Psoas muscle (tissue), 7 donors: ENCODE measurements at regions not wholly inside any gene's neighbourhood (a gene's known extent, or its start where the extent isn't known, plus 50 kb on each side); places are given as distances from the start of the nearest gene placed in this dataset.

Experiments used
- ATAC-seq, 4 donors: fragments of 200-7000 bp; cut with Tn5 transposase; one replicate each; pipeline ENCODE4 v1.9.1; 2020; ENCODE audit warnings: moderate library complexity in 3 of 4, mild to moderate bottlenecking in 2 of 4
- DNase-seq, 2 donors: peaks; one replicate each; pipeline ENCODE4 v3.0.0-alpha.2; 2020
- H3K27ac ChIP-seq: fragments of 200-600 bp; one replicate; pipeline ENCODE4 v1.8.0; 2022
- H3K27me3 ChIP-seq, 3 donors: fragments of 200-600 bp in 1 of 3; one replicate each; pipeline versions ENCODE4 v1.6.1 to v1.8.0; 2013 to 2022; ENCODE audit warnings: low read length in 2 of 3, mild to moderate bottlenecking in 2 of 3, moderate library complexity in 1 of 3; ENCODE audit not compliant: insufficient read depth in 3 of 3
- H3K36me3 ChIP-seq, 2 donors: fragments of 200-600 bp in 1 of 2; one replicate each; pipeline versions ENCODE4 v1.6.1 to v1.8.0; 2013 to 2022; ENCODE audit warnings: low read depth in 1 of 2, mild to moderate bottlenecking in 1 of 2, moderate library complexity in 1 of 2; ENCODE audit not compliant: insufficient read depth in 1 of 2
- H3K4me1 ChIP-seq: fragments of 200-600 bp; one replicate; pipeline ENCODE4 v1.8.0; 2022
- H3K4me3 ChIP-seq: fragments of 200-600 bp; one replicate; pipeline ENCODE4 v1.8.0; 2022; ENCODE audit warnings: mild to moderate bottlenecking
- H3K9me3 ChIP-seq: fragments of 200-600 bp; one replicate; pipeline ENCODE4 v1.8.0; 2022
- WGBS, 3 donors: extraction: QIAGEN DNeasy Blood & Tissue Kit; methylation state at CpG; one replicate each; pipeline versions ENCODE4 v1.1.6 to v1.1.7; 2013; 5-methylcytosine and 5-hydroxymethylcytosine counted together
- intact Hi-C, 2 donors: fragments of 100-400 bp; cut with DNase I; formaldehyde crosslinking; loops; one replicate each; pipeline versions ENCODE4 v1.11.0 to v1.14.2; 2022
- TF ChIP-seq, protein P1 (sequence below): fragments of 200-600 bp; IDR thresholded peaks from one replicate; pipeline ENCODE4 v1.8.0; 2022; ENCODE audit warnings: antibody characterized with exemption
- donor health status: healthy with polysubstance abuse.
- donor health status: DM: no; HTN: no; CAD: no; lungs with moderate emphysema.
- donor health status: Bipolar disorder and iron deficiency.
- donor health status: healthy.
- donor health status: DM: yes; HTN: yes; CAD: no.
- donor health status: DM: no; HTN: no; CAD: no.
- donor health status: DM: yes; HTN: yes; CAD: no.

DNA sequence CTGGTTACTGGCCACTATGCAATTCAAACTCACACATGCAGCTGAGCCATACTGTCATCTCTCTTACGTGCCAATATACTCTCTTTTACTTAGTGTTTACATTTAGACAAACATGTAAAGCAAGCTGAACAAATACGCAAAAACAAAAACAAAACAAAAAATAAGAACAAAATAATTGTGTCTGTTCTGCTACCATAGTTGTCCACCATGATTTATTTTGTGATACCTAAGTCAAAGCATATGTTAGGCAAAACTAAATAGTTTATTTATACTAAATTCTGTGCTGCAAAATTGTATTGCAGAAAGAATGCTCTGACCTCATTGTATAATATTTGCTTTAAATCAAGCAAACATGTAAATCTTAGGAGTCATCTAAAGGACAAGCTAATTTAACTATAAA is 943.2 kb upstream of the AGA start:
- no peak overlapping the region for H3K27ac ChIP-seq
- ATAC-seq: no peak
- H3K4me1 ChIP-seq: no peaks in the 10 kb centered on the region

DNA sequence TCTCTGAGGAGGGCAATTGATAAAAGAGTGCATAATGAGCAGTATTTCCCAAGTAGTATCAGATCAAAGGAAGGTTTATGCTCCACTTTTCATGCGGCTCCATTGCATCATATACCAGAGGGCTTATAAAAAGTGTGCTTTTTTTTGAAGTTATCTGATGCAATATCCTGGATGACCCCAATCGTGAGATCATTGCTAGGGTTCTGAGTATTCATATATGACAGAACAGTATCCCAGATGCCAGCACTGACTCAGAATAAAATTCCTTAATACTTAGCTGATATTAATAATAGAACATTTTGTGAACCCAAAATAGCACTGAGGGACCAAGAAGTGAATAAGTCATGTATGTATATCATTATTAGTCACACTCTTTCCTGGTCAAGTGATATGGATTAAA is 945.5 kb upstream of the AGA start:
- no peak overlapping the region for H3K27ac ChIP-seq
- H3K4me1 ChIP-seq: no peaks in the 10 kb centered on the region
- ATAC-seq (no peak), DNase-seq (no peak)
- H3K9me3 ChIP-seq: no peaks in the 10 kb centered on the region
- intact Hi-C loops: no loop called here
- no peaks in the 10 kb centered on the region for H3K36me3 ChIP-seq
- TF ChIP-seq, protein P1, sequence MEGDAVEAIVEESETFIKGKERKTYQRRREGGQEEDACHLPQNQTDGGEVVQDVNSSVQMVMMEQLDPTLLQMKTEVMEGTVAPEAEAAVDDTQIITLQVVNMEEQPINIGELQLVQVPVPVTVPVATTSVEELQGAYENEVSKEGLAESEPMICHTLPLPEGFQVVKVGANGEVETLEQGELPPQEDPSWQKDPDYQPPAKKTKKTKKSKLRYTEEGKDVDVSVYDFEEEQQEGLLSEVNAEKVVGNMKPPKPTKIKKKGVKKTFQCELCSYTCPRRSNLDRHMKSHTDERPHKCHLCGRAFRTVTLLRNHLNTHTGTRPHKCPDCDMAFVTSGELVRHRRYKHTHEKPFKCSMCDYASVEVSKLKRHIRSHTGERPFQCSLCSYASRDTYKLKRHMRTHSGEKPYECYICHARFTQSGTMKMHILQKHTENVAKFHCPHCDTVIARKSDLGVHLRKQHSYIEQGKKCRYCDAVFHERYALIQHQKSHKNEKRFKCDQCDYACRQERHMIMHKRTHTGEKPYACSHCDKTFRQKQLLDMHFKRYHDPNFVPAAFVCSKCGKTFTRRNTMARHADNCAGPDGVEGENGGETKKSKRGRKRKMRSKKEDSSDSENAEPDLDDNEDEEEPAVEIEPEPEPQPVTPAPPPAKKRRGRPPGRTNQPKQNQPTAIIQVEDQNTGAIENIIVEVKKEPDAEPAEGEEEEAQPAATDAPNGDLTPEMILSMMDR: no peak
- H3K27me3 ChIP-seq: no peaks in the 10 kb centered on the region
- WGBS, 3 donors: 54 to 64% (median 61%) methylated on average over 2 of the region's 2 CpGs
- H3K4me3 ChIP-seq: no peak overlapping the region

More for the DNA sequence above, 943.2 kb upstream of the AGA start:
- H3K4me3 ChIP-seq: no peak overlapping the region
- H3K9me3 ChIP-seq: no peaks in the 10 kb centered on the region
- 81 to 86% (median 83%) methylated on average over 2 of the region's 2 CpGs for WGBS, 3 donors
- no peaks in the 10 kb centered on the region for H3K27me3 ChIP-seq
- TF ChIP-seq, protein P1: no peak
- no peak for DNase-seq
- H3K36me3 ChIP-seq: no peaks in the 10 kb centered on the region
- intact Hi-C loops: no loop called here

DNA sequence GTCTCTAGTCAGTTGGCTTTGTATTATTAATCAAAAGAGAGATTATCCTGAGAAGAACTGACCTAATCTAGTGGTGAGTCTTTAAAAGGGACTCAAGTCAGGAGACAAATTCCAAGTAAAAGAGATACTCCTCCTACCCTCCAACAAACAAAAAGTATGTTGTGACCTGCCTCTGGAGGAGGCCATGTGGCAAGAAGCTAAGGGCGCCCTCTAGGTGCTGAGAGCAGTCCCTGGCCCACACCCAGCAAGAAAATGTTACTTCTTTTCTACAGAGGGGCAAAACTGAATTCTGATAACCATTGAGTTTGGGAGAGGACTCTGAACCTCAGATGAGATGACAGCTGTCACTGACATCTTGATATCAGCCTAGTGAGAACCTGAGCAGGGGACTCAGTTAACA is 953.6 kb upstream of the AGA start:
- 40 to 59% (median 52%) methylated on average over 1 of the region's 1 CpG for WGBS, 3 donors
- H3K4me3 ChIP-seq: no peak overlapping the region
- intact Hi-C loops: no loop called here

DNA sequence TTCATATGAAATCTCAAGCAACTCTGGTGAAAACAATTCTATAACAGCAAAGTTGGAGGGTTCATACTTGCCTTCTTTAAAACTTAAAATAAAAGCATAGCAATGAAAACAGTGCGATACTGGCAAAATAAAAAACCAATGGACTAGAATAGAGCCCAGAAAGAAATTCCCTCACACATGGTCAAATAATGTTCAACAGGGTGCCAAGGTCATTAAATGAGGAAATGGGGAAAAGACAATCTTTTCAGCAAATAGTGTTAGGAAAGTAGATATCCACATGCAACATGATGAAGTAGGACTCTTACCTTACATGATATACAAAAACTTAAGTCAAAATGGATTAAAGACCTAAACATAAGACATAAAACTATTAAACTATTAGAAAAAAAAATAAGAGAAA is 970.2 kb upstream of the AGA start:
- Histone ChIP-seq H3K4me1 (no peaks in the 10 kb centered on the region), H3K27ac (no peak overlapping the region), H3K36me3 (no peaks in the 10 kb centered on the region), H3K4me3 (no peak overlapping the region), H3K27me3 (no peaks in the 10 kb centered on the region), H3K9me3 (peaks cover 2% of the 10 kb centered on the region)
- DNase-seq (no peak), ATAC-seq (no peak)
- 91 to 95% (median 92%) methylated on average over 1 of the region's 1 CpG for WGBS, 3 donors
- intact Hi-C loops: no loop called here
- TF ChIP-seq, protein P1: no peak

More for the DNA sequence above, 953.6 kb upstream of the AGA start:
- no peaks in the 10 kb centered on the region for H3K9me3 ChIP-seq
- no peak overlapping the region for H3K27ac ChIP-seq
- ATAC-seq (no peak), DNase-seq (no peak)
- no peaks in the 10 kb centered on the region for H3K36me3 ChIP-seq
- H3K27me3 ChIP-seq: no peaks in the 10 kb centered on the region
- no peaks in the 10 kb centered on the region for H3K4me1 ChIP-seq
- TF ChIP-seq, protein P1: no peak

DNA sequence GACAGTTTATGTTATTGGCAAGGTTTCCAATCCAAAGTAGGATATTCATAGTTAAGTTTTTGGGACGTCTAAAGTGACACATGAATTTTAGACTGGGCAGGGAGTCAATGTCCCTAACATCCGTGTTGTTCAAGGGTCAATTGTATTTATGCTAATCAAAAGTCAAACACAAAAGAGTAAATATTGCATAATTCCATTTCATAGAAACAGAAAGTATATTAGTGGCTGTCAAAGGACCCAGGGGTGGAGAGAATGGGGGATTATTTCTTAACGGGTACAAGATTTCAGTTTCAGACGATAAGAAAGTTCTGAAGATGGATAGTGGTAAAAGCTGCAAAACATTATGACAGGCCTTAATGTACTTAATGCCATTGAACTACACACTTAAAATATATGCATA is 971.8 kb upstream of the AGA start:
- WGBS, 3 donors: 54 to 63% (median 59%) methylated on average over 4 of the region's 4 CpGs
- intact Hi-C loops: no loop called here
- no peak overlapping the region for H3K27ac ChIP-seq

More for the DNA sequence above, 971.8 kb upstream of the AGA start:
- Histone ChIP-seq H3K4me3 (no peak overlapping the region), H3K9me3 (no peaks in the 10 kb centered on the region), H3K4me1 (no peaks in the 10 kb centered on the region), H3K36me3 (no peaks in the 10 kb centered on the region), H3K27me3 (no peaks in the 10 kb centered on the region)
- no peak for ATAC-seq
- TF ChIP-seq, protein P1: no peak
- DNase-seq: no peak
